HG03103 (cell line): ENCODE measurements at regions not wholly inside any gene's neighbourhood (a gene's known extent, or its start where the extent isn't known, plus 50 kb on each side); places are given as distances from the start of the nearest gene placed in this dataset.

Experiments
- ATAC-seq: cut with Tn5 transposase; IDR thresholded peaks from one replicate; pipeline ENCODE4 v1.9.1; 2021; ENCODE audit warnings: low read depth; ENCODE audit not compliant: unreplicated experiment

- ATAC-seq: no peak
Measured at GRCh38 chr3:34008836-34009809, 210.7 kb downstream of the PDCD6IP start.

GRCh38 chr3:34011171-34012101, 213.0 kb downstream of the PDCD6IP start:
- no peak for ATAC-seq

- no peak for ATAC-seq
Measured at GRCh38 chr3:34012102-34012461, 213.7 kb downstream of the PDCD6IP start.

- no peak for ATAC-seq
Measured at GRCh38 chr3:34013818-34014570, 215.6 kb downstream of the PDCD6IP start.

- ATAC-seq: no peak
Measured at GRCh38 chr3:34015204-34016142, 217.0 kb downstream of the PDCD6IP start.

- ATAC-seq: no peak
Measured at GRCh38 chr3:34016925-34017587, 218.6 kb downstream of the PDCD6IP start.

- ATAC-seq: no peak
Measured at GRCh38 chr3:34017757-34018156, 219.3 kb downstream of the PDCD6IP start.

GRCh38 chr3:34019158-34019557, 220.7 kb downstream of the PDCD6IP start:
- no peak for ATAC-seq

GRCh38 chr3:34020170-34020569, 221.7 kb downstream of the PDCD6IP start:
- ATAC-seq: no peak

- ATAC-seq: no peak
Measured at GRCh38 chr3:34020726-34021680, 222.6 kb downstream of the PDCD6IP start.

GRCh38 chr3:34022147-34022546, 223.7 kb downstream of the PDCD6IP start:
- no peak for ATAC-seq

- ATAC-seq: no peak
Measured at GRCh38 chr3:34024447-34025240, 226.2 kb downstream of the PDCD6IP start.

- ATAC-seq: no peak
Measured at GRCh38 chr3:34033839-34034238, 235.4 kb downstream of the PDCD6IP start.

GRCh38 chr3:34034840-34035239, 236.4 kb downstream of the PDCD6IP start:
- no peak for ATAC-seq

- ATAC-seq: no peak
Measured at GRCh38 chr3:34035775-34036174, 237.3 kb downstream of the PDCD6IP start.

GRCh38 chr3:34037260-34037659, 238.8 kb downstream of the PDCD6IP start:
- no peak for ATAC-seq

GRCh38 chr3:34038131-34038530, 239.7 kb downstream of the PDCD6IP start:
- ATAC-seq: no peak
